Stomach (tissue), 8 donors: ENCODE measurements at regions not wholly inside any gene's neighbourhood (a gene's known extent, or its start where the extent isn't known, plus 50 kb on each side); places are given as distances from the start of the nearest gene placed in this dataset.
A peak's percentile ranks its signal among the peaks of the same experiment; 100 is the strongest.

ENCODE experiments used
- DNase-seq, 2 donors: peaks; one replicate each; pipeline versions ENCODE4 v3.0.0 to v3.0.0-alpha.2; 2013 to 2019
- H3K27ac ChIP-seq, 5 donors: fragments of 200-600 bp in 4 of 5; sonication (generic) in 4 of 5; one replicate each; pipeline ENCODE4 v1.5.1; 2013 to 2019; ENCODE audit warnings: mild to moderate bottlenecking in 1 of 5, moderate library complexity in 1 of 5
- H3K27me3 ChIP-seq, 3 donors: fragments of 200-600 bp; sonication (generic); one replicate each; pipeline ENCODE4 v1.5.1; 2017 to 2019; ENCODE audit warnings: mixed run types in 1 of 3
- H3K36me3 ChIP-seq, 4 donors: fragments of 200-600 bp; sonication (generic); 1 replicate in 3 of 4; 2 replicates in 1 of 4; pipeline ENCODE4 v1.5.1; 2016 to 2019
- H3K4me1 ChIP-seq, 4 donors: fragments of 200-600 bp; sonication (generic); one replicate each; pipeline ENCODE4 v1.5.1; 2016 to 2019
- H3K4me3 ChIP-seq, 4 donors: fragments of 200-600 bp; sonication (generic) in 3 of 4; one replicate each; pipeline ENCODE4 v1.5.1; 2016 to 2019; ENCODE audit warnings: mild to moderate bottlenecking in 1 of 4
- H3K9me3 ChIP-seq, 4 donors: fragments of 200-600 bp; sonication (generic); one replicate each; pipeline ENCODE4 v1.5.1; 2016 to 2019
- EP300 ChIP-seq: sonication (generic); formaldehyde crosslinking; IDR thresholded peaks from one replicate; pipeline ENCODE4 v1.6.1; 2017; ENCODE audit warnings: antibody characterized with exemption
- POLR2A ChIP-seq, 4 donors: fragments of 450-650 bp; IDR thresholded peaks; one replicate each; pipeline ENCODE4 v1.6.1; 2016; ENCODE audit warnings: antibody characterized with exemption in 4 of 4, control low read depth in 2 of 4, mild to moderate bottlenecking in 1 of 4, moderate library complexity in 1 of 4
- POLR2AphosphoS5 ChIP-seq, 3 donors: sonication (generic); formaldehyde crosslinking; IDR thresholded peaks; one replicate each; pipeline ENCODE4 v1.6.1; 2016; ENCODE audit warnings: antibody characterized with exemption in 3 of 3
- whole genome bisulfite sequencing, 5 donors: extraction: QIAGEN DNeasy Blood & Tissue Kit in 3 of 5; methylation state at CpG; one replicate each; pipeline versions ENCODE4 v1.1.5 to v1.1.7; 2013 to 2018; 5-methylcytosine and 5-hydroxymethylcytosine counted together
- intact Hi-C: fragments of 100-400 bp; cut with DNase I; formaldehyde crosslinking; loops from one replicate; pipeline ENCODE4 v1.15.1; 2023; ENCODE audit warnings: low total_unique reads
- TF ChIP-seq, protein P1 (sequence below), 7 experiments: fragments of 450-650 bp in 4 of 7; fragments of 200-600 bp in 3 of 7; sonication (generic) in 3 of 7; IDR thresholded peaks; one replicate each; pipeline ENCODE4 v1.5.1; 2016 to 2019; ENCODE audit warnings: antibody characterized with exemption in 7 of 7, control low read depth in 2 of 7, mild to moderate bottlenecking in 1 of 7
- donor health status: healthy with polysubstance abuse.
- donor health status: Bipolar disorder and iron deficiency.
- donor health status: healthy.

DNA sequence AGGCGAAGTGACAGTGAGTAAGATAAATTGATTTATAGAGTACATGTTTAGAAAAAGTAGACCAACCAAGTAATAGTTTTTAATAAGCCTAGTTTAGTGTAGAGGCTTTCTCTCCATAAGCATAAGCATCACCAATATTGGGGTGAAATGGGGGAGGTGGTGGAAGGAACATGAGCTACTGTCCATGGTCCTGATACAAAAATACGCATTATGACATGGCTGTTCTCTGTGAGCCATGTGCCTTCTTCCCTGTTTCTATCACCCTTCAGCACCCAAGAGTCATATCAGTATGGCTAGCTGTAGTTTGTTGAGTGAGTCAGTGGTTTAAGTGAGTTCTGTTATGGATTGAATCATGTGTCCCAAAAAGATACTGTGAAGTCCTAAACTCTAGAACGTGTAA, 150.8 kb downstream of the EDN1 start:
- peaks cover 0 to 8% (median 6%) of the 10 kb centered on the region in 4 donors for H3K4me1 ChIP-seq
- H3K9me3 ChIP-seq, result no peaks in the 10 kb centered on the region
- 80 to 88% (median 85%) methylated on average over 3 of the region's 3 CpGs for WGBS, 5 donors
- H3K36me3 ChIP-seq, result no peaks in the 10 kb centered on the region
- H3K27ac ChIP-seq, result no peak overlapping the region
- peak in 1 of 2 donors; percentile 44 for DNase-seq
- TF ChIP-seq, protein P1, sequence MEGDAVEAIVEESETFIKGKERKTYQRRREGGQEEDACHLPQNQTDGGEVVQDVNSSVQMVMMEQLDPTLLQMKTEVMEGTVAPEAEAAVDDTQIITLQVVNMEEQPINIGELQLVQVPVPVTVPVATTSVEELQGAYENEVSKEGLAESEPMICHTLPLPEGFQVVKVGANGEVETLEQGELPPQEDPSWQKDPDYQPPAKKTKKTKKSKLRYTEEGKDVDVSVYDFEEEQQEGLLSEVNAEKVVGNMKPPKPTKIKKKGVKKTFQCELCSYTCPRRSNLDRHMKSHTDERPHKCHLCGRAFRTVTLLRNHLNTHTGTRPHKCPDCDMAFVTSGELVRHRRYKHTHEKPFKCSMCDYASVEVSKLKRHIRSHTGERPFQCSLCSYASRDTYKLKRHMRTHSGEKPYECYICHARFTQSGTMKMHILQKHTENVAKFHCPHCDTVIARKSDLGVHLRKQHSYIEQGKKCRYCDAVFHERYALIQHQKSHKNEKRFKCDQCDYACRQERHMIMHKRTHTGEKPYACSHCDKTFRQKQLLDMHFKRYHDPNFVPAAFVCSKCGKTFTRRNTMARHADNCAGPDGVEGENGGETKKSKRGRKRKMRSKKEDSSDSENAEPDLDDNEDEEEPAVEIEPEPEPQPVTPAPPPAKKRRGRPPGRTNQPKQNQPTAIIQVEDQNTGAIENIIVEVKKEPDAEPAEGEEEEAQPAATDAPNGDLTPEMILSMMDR (IDR thresholded peaks at IDR 0.05), result no peak
- TF ChIP-seq POLR2A (IDR thresholded peaks at IDR 0.05), result no peak
- TF ChIP-seq EP300, result no peak
- no peak for TF ChIP-seq POLR2AphosphoS5 (IDR thresholded peaks at IDR 0.05)
- H3K27me3 ChIP-seq, result no peaks in the 10 kb centered on the region
- intact Hi-C loops, result no loop called here
- no peak overlapping the region for H3K4me3 ChIP-seq

DNA sequence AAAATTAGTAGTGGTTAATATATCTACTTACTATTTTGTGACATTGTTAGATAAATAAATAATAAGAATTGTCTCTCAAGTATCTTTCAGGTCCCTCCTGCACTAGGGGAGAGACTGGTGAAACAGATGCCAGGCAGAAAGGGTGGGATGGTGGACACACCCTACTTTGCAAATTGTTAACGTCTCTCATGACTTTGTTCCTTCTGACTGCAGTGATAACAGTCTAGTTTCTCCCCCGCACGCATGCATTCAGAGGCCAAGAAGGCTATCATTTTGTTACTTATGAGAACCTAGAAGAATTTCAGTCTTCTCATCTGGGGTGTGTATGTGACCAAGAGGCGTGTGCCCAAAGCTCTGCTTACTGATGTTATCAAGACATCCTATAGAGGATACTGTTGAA, 152.3 kb downstream of the EDN1 start:
- Histone ChIP-seq H3K9me3 (no peaks in the 10 kb centered on the region), H3K27me3 (no peaks in the 10 kb centered on the region), H3K4me1 (no peaks in the 10 kb centered on the region), H3K27ac (no peak overlapping the region), H3K4me3 (no peak overlapping the region), H3K36me3 (no peaks in the 10 kb centered on the region)
- DNase-seq, result no peak
- WGBS, 5 donors, result 31 to 60% (median 41%) methylated on average over 4 of the region's 4 CpGs
- TF ChIP-seq POLR2AphosphoS5 (IDR thresholded peaks at IDR 0.05), result no peak
- no peak for TF ChIP-seq POLR2A (IDR thresholded peaks at IDR 0.05)
- TF ChIP-seq, protein P1 (IDR thresholded peaks at IDR 0.05), result no peak
- intact Hi-C loops, result no loop called here

DNA sequence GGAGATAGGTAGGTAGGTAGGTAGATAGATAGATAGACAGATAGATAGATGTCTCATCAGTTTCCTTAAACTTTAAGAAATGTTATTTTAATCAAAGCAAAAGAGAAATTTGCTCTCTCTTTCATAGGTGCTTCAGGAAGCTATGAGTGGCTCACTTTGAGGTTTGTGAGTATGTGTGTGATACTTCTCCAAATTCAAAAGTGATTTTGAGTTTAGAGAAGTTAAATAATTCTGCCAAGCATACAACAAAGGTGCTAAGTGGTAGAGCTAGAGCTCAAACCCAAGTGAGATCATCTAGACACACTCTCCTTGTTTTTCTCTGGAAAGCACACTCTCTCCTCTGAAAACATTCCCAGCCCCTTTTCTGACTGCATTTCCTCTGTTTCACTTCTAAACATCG, 156.2 kb downstream of the EDN1 start:
- no peak for TF ChIP-seq EP300
- no peak for TF ChIP-seq POLR2A (IDR thresholded peaks at IDR 0.05)
- TF ChIP-seq POLR2AphosphoS5 (IDR thresholded peaks at IDR 0.05), result no peak
- TF ChIP-seq, protein P1 (IDR thresholded peaks at IDR 0.05), result no peak

DNA sequence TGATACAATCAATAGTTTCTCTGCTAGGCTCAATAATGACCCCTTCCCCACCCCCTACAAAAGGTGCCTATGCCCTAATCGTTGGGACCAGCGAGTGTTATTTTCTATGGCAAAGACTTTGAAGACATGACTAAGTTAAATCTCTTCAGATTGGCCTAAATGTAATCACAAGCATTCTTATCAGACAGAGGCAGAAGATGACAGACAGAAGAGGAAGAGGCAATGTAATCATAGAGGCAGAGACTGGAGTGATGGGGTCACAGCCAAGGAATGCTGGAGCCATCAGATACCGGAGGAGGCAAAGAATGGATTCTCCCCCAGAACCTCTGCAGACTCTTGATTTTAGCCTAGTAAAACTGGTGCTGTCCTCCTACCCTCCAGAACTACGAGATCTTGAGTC, 159.3 kb downstream of the EDN1 start:
- H3K9me3 ChIP-seq, result peaks cover 3 to 18% (median 11%) of the 10 kb centered on the region in 4 donors
- 65 to 84% (median 77%) methylated on average over 4 of the region's 4 CpGs for WGBS, 5 donors
- TF ChIP-seq POLR2A (IDR thresholded peaks at IDR 0.05) (no peak), EP300 (no peak), POLR2AphosphoS5 (IDR thresholded peaks at IDR 0.05) (no peak)
- TF ChIP-seq, protein P1 (IDR thresholded peaks at IDR 0.05), result no peak
- no peaks in the 10 kb centered on the region for H3K4me1 ChIP-seq
- no peaks in the 10 kb centered on the region for H3K36me3 ChIP-seq
- no peak overlapping the region for H3K27ac ChIP-seq
- DNase-seq, result no peak
- intact Hi-C loops, result no loop called here
- no peak overlapping the region for H3K4me3 ChIP-seq
- H3K27me3 ChIP-seq, result no peaks in the 10 kb centered on the region

More for the DNA sequence above, 156.2 kb downstream of the EDN1 start:
- no peaks in the 10 kb centered on the region for H3K4me1 ChIP-seq
- H3K27me3 ChIP-seq, result no peaks in the 10 kb centered on the region
- H3K4me3 ChIP-seq, result no peak overlapping the region
- no peaks in the 10 kb centered on the region for H3K36me3 ChIP-seq
- no peak for DNase-seq
- H3K9me3 ChIP-seq, result no peaks in the 10 kb centered on the region
- no peak overlapping the region for H3K27ac ChIP-seq
- intact Hi-C loops, result no loop called here
- WGBS, 5 donors, result 77 to 93% (median 83%) methylated on average over 1 of the region's 1 CpG
